ENCODE measurements at regions not wholly inside any gene's neighbourhood (a gene's known extent, or its start where the extent isn't known, plus 50 kb on each side); places are given as distances from the start of the nearest gene placed in this dataset.

GRCh38 chr7:68629-69028 lies 123.7 kb upstream of the FAM20C start:
- TF ChIP-seq EP300 (IDR thresholded peaks at IDR 0.05; ENCODE audit: borderline replicate concordance) (no peak), CEBPB (IDR thresholded peaks at IDR 0.05) (no peak), RAD21 (IDR thresholded peaks at IDR 0.05; ENCODE audit: low read depth) (no peak), TEAD4 (IDR thresholded peaks at IDR 0.05) (no peak), MAX (IDR thresholded peaks at IDR 0.05) (no peak), TAF1 (IDR thresholded peaks at IDR 0.05; ENCODE audit: low read depth) (no peak), NFIC (IDR thresholded peaks at IDR 0.05) (no peak), USF1 (IDR thresholded peaks at IDR 0.05) (no peak), EGR1 (IDR thresholded peaks at IDR 0.05) (no peak)
